ENCODE measurements at regions not wholly inside any gene's neighbourhood (a gene's known extent, or its start where the extent isn't known, plus 50 kb on each side); places are given as distances from the start of the nearest gene placed in this dataset.
A peak's percentile ranks its signal among the peaks of the same experiment; 100 is the strongest.

GRCh38 chr20:48283470-48284110, 498.3 kb upstream of the SULF2 start:
- peak in 45 of 51 donors; percentile 7 to 88 (median 63) for DNase-seq

- DNase-seq, result peak in 2 of 51 donors; percentile 10 to 48
Measured at GRCh38 chr20:48282591-48283228, 497.4 kb upstream of the SULF2 start.

DNA sequence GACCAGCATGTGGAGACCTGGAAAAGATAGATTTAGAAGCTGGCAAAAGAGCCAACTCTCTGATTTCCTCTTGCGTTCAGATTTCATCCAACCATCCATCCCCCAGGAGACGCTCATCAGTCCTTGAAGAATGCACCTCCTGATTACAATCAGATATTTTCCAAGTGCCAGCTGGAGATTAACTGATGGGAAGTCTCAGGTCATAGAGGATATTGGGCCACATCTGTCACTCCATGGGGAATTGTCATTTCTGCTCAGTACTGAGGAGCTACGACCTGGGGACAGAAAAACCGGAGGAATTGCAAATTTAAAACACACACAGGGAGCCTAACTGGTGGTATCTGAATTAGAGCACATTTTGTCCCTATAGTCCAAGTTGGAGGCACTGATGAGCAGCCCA, 496.2 kb upstream of the SULF2 start:
- DNase-seq, result no peak

GRCh38 chr20:48278961-48279481, 493.7 kb upstream of the SULF2 start:
- DNase-seq, result no peak

GRCh38 chr20:48277266-48277665, 492.0 kb upstream of the SULF2 start:
- DNase-seq, result no peak

DNA sequence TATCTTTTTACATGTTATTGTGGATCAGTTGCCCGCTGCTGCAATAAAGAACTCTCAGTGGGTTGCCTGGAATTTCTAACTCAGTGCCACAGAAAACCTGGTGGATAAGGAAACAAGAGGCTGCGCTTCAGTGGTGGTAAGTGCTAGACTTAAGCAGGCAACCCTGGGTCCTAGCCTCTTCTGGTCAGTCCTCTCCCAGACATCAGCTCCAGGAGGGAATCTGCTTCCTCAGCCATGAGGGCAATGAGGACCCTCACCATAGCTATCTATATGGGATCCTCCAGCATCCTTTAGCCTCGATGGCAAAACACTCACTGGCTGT, 490.7 kb upstream of the SULF2 start:
- no peak for DNase-seq

DNA sequence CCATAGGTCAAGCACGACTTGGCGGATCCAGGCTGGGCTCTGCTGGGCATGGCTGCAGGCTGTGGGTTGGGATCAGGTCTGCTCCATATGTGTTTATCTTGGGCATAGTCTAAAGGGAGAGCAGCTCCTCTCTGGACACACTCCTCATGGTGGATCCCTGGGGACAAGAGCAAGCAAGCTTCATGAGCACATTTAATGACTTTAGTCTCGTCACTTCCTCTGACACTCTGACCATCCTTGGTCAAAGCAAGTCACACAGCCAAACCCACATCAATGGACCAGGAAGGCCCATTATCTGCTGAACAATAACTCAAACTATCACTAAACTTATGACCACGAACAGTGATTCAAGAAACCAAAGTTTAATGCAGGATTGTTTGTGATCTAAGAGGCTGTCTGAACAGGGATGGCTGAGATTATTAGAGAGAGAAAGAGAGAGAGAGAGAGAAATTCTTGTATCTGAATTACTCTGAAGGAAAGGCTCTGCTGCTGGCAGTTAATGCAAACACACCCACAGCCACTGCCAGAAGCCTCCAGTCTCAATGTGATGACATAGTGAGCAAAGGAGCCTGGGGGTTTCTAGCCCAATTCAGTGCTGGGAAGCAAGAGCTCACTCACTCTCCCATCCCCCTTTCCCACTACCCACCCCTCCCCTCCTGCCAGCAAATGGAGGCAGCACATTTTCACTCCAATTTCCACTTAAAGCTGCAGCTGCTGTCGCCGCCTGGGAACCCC, 490.2 kb upstream of the SULF2 start:
- DNase-seq, result no peak

DNA sequence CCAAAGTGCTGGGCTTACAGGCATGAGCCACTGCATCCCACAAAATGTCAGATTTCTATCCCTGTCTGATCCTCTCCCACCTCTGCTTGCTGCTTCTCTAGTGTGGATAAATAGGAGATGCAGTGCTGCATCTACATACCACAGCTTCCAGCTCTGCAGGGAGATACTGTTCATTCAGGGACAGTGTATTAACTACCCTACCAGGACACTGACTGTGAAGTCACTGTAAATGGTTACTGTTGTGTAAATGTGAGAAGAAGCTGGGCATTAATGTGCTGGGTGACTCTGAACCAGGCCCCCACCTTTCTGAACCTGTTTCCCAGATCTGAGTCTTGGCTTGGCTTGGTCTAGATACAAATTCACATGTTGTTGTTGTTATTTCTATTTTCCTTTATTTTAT, 488.6 kb upstream of the SULF2 start:
- DNase-seq, result no peak

DNA sequence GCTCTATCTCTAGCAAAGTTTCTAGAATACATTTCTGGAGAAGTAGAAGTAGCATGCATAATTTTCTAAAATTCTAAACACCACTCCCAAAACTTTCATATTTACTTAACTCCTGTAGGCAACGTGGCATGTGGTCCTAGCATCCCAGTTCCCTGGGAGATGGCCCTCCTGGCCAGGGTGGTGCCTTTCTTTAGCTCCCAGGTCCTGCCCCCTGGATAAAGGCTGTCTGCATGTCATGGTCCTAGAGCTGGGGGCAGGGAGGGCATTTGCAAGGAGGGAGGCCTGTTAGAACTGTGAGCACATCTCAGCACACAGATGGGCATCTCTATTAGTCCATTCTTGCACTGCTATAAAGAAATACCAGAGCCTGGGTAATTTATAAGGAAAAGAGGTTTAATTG, 485.6 kb upstream of the SULF2 start:
- DNase-seq, result no peak

DNA sequence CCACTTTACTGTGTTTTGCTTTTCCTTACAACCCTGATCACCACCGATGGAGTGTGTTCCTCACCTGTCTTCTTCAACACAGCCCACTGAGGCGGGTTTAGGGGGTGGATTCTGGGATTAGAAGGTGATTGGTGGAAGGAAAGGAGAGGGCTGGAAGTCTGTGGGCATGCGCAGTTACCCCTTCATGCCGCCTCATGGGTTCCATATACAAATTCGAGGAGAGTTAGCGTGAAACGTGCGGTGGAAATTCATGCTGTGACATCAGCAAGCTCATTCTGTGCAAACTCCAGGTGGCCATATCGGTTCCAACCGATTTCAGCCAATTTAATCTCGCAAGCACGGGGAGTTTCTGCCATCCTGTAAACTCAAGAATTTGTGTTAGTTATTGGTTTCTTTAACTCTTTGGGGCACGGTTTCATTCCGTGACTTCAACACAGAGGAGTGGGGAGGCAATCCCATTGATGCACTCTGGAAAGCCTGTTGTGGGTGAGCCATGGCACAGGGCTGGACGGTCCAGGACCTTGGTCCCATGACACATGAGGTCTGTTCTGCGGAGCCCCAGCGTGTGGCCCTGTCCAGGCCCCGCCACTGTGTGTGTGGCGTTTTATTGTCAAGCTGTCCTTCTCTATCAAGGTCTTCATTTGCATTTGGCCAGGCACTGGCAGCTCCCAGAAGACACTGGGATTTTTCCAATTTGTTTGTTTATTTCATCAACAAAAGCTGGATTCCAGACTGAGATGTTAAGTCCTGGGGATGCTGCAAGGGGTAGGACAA, 482.8 kb upstream of the SULF2 start:
- DNase-seq, result no peak

DNA sequence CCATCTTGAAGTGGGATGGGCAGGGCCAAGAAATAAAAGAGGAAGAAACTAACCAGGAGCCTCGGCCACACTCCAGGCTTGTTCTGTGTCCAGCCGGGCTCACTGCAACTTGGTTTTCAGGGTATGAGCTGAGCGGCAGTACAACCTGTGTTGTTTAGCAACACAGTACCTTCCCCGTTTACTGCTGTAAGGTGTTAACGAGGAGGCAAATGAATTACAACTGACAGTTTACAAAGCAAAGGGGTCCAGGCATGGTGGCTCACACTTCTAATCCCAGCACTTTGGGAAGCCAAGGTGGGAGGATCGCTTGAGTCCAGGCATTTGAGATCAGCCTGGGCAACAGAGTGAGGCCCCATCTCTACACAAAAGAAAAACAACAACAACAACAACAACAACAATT, 481.3 kb upstream of the SULF2 start:
- DNase-seq, result no peak

- no peak for DNase-seq
Measured at GRCh38 chr20:48265791-48266190, 480.5 kb upstream of the SULF2 start.

- DNase-seq, result no peak
Measured at GRCh38 chr20:48262955-48263354, 477.7 kb upstream of the SULF2 start.

DNA sequence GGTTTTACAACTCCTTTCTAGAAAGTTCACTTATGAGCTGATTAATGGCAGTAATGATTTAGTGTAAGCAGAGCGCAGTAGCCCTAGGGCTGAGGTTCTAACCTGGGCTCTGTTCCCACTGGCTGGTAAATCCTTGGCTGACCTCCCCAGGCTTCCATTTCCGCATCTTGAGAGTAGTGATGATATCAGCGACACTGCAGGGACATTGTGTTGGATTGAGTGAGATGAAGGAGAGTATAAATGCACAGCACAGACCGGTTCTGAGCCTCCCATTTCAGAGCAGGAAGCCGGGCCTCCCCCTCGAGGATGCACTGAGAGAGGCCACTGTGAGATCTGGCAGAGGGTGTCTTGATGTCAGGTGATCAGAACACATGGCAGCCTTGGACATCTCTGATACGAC, 477.2 kb upstream of the SULF2 start:
- no peak for DNase-seq

DNA sequence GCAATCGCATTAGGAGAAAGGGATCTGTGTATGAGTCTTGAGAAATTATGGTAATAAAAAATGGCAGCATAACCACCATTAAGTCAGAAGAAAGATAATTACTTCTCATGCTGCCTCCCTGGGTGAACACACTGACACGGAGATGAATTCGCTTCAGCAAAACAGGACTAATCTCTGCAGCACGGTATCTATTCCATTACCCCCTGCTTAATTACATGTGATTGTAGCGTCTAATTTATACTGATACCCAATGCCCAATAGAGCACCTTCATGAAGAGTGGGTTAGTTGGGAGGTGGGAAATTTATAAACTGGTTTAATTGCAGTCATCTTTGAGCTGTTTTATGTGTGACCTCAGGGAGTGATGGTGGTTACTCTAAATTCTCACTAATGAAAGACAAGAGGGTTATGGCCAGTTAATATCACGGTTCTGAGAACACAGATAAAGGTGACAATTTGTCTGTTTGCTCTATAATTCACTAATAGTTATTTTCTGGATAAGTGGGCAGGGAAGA, 476.2 kb upstream of the SULF2 start:
- no peak for DNase-seq

DNA sequence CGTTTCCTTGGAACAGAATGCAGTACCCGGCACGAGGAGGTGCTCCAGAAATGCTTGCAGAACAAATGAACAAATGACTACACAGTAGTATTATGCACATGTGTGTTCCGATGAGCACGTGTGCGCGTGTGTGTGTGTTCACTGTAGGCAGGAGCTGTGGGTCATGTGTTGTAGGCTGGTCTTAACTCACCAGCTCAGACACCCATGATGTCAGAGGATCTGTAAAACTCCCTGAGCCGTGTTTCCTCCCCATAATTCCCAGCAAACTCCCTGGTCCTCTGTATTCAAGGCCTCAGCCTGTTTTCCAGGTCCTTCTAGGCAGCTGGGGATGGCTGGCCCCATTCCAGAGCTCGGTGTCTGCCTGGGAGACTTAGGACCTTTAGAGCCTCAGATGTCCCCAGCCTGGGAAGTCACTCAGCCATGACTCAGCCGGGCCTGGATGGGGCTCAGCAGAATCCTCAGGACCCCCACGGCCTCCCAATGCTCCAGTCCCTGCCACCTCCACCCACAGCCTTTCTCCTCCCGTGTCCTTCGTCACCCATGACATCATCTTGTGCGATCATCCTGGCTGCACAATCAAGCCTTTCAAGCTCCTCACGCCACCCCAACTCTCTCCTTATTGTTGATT, 475.0 kb upstream of the SULF2 start:
- DNase-seq, result peak in 27 of 51 donors; percentile 5 to 65 (median 15)

DNA sequence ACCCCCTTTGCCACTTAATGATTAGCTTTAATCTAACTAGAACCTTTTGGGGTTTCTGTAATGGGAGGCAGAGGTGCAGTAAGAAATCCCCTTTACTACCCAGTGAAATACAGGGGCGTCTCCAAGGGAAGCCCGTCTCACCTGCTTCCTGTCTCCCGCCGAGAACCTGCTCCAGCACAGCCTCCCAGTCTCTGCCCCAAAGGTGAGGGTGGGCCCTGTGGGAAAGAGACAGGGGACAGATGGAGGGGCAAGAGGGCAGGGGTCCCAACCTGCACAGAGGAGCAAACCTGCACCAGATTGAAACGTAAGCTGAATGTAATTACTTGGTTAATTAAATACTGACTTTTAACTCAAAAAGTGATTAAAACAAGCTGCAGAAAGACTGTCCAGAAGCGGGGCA, 474.2 kb upstream of the SULF2 start:
- DNase-seq, result no peak

DNA sequence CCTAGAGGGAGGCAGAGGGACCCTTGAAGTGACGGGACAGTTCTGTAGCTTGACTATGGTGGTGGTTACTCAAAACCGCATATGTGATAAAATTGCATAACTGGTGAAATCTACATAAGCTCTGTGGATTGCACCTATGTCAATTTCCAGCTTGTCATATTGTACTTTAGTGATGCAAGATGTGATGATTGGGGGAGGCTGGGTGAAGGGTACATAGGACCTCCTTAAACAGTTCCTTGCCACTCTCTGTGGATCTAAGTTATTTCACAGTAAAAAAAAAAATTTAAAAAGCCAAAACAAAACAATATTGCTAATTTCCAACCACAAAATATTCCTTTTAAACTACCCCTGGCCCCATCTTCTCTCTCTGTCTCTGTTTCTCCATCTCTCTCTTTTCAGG, 472.6 kb upstream of the SULF2 start:
- DNase-seq, result no peak

DNA sequence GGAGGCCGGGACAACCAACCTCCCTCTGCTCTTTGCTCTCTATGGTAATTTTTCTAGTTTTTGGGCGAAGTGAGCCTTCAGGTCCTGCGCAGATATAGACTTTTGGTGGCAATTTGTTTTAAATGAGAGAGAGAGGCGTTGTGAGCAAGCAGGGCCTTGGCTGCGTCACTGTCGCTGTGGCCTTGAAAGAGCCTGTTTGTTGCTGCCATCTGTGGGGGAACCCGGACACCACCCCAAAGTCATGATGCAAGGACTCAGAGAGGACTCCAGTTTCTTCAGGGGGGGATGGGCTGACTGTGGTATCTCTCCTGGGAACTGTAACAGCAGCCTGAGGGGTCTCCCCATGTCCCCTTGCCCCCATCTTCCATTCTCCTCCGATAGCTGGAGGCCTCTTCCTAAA, 462.7 kb upstream of the SULF2 start:
- DNase-seq, result peak in 1 of 51 donors; percentile 6

GRCh38 chr20:48246061-48246790, 460.9 kb upstream of the SULF2 start:
- DNase-seq, result peak in 1 of 51 donors; percentile 3

GRCh38 chr20:48242623-48243022, 457.3 kb upstream of the SULF2 start:
- no peak for DNase-seq

Measured in hypothalamus (tissue), 51 donors.